ENCODE measurements at regions not wholly inside any gene's neighbourhood (a gene's known extent, or its start where the extent isn't known, plus 50 kb on each side); places are given as distances from the start of the nearest gene placed in this dataset.

DNA sequence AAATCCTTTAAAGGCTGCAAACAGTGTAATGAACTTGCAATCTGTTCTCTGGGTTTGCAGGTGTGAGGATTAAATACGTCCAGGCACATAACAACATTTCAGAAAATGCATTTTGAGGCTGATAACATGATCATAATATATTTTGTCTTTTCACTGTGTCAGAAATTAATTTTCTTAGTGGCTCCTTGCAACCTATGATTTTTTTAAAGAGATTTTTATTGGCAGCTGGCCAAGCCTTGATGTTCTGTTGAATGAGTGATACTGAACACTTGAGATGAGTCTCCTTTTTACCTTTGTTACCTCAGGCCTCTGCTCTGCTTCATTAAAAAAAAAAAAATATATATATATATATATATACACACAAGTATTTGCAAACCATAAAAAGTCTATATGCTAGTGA is 68.2 kb upstream of the TENM3 start:
- DNase-seq = no peak

DNA sequence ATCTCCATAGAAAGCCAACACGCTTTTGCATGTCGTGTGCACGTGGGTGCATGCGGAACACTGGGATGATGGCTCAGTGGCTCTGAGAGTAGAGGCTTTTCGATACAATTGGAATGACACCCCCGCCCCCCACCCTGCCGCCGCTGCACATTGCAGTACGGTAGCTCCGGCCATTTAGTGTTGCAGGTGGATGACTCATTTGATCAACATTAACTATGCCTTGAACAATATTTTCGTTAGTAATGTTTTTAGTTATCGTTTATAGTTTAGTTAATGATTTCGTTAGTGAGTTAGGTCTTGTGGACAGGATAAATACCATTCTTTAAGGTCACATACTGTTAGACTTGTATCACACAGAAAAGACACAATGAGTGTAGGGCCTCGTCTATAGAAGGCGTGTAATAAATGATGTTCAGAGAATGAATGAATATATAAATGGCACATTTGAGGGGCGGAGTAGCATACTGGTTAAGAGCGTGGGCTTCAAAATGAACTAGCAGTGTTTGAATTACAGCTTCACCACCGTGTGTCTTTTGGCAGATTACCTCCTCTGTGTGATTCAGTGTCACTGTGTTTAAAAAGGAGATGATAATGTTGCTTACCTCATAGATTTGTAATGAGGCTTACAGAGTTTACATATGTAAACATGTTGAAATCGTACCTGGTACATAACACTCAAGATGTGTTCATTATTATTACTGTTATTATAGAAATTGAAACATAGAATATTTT is 67.2 kb upstream of the TENM3 start:
- DNase-seq = no peak

- DNase-seq = no peak
Observed at GRCh38 chr4:182177166-182177565, 66.0 kb upstream of the TENM3 start.

DNA sequence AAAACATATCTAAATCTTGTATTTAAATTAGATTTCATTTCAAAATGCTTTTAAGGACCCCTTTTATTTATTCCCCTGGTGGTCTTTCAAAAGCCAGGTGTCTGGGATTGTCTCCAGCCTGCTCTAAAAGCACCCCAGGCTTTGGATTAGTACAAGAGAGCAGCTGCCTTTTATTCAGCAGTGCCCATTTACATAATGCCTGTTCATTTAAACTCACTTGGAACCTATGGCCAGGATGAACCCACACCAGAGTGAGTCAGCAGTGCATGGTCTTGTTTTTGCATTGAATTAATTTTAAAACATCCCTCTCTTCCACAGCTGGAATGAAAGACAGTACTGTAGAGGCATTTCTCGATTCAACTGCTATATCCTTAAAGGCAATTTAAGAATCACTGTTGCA is 64.1 kb upstream of the TENM3 start:
- DNase-seq = no peak

DNA sequence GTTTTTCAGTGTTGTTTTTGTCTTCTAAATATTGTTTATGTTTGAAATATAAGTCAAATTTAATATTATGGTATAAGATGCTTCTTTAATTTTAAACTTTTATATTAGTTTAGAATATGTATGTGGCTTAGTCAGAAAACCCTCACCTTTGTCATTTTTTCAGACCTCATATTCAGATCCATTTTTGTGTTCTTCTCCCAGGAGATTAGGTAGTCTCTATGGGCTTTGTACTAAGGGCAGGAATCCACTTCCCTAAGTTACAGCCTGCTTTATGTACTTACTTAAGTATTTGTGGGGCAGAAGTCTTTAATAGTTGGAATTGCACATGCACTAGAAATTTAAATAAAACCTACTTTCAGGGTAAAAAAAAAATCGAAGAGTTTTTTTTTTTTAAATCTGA is 63.5 kb upstream of the TENM3 start:
- no peak for DNase-seq

GRCh38 chr4:182185491-182185890 is 57.7 kb upstream of the TENM3 start:
- DNase-seq = no peak

DNA sequence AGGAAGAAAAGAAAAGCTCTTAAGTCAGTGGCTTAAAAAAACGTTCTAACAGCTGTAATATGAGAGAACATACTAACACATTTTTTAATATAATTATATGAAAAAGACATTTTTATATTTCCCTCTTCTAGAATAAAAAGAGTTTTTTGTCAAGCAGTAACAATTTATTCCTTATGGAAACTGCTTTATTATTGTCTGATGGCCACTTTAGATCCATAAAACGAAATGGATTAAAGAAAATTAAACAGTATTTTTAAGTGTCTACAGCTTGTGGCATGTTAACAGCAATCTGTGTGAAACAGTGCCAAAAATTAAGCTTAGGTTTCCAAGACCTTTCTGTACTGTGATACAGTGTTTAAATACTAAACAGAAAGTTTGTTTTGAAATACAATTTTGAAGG is 55.5 kb upstream of the TENM3 start:
- no peak for DNase-seq

DNA sequence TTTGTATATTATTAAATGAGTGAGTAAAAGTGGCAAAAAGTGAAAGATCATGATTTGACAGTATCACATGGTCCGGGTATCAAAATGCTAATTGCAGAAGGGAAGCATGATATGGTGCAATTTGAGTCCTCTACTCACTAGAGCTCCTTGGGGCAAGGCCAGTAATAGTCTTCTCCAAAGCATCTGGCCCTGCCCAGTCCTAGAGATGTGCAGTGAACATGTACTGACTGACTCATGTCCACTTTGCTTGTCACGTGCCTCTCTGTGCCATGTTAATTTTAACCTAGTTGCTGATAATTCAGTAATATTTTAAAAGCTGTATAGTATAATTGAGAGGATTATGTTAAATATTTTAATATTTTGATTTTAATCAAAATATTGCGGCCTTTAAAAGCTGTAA is 54.6 kb upstream of the TENM3 start:
- DNase-seq = no peak

- no peak for DNase-seq
Observed at GRCh38 chr4:182189103-182189878, 53.9 kb upstream of the TENM3 start.

GRCh38 chr4:182190306-182190705 is 52.9 kb upstream of the TENM3 start:
- no peak for DNase-seq

DNA sequence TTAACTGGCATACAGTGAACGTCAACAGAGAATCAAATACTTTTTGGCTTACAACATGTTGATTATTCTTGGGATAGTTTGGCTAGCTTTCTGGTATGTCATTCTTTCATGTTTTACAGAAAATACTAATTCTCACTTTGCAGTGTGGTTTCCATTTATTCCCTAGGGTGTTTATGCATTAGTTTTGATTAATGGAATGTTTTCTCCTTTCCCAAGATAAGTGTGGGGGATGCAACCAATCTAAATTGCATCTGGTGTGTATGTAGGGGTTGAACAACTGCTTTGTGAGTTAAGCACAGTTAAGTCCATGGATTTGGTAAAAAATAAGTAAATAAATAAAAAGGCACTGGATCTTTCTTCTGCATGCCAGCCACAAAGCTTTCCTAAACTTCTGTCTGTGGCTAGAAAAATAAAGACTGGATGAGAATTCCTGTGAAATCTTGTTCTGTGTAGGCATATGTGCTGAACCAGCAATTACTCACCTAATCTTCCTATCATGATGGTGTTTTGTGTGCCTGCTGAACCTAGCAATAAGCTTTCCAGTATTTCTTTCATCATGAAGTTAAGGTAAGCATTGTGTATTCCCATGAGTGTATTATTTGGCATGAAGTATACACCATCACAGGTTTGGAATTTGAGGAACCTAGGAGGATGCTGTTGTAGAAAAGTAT is 50.6 kb upstream of the TENM3 start:
- no peak for DNase-seq

- no peak for DNase-seq
Observed at GRCh38 chr4:182193311-182193710, 49.9 kb upstream of the TENM3 start.

Data from right forelimb (tissue), 1 donor.